ENCODE measurements at regions not wholly inside any gene's neighbourhood (a gene's known extent, or its start where the extent isn't known, plus 50 kb on each side); places are given as distances from the start of the nearest gene placed in this dataset.

DNA sequence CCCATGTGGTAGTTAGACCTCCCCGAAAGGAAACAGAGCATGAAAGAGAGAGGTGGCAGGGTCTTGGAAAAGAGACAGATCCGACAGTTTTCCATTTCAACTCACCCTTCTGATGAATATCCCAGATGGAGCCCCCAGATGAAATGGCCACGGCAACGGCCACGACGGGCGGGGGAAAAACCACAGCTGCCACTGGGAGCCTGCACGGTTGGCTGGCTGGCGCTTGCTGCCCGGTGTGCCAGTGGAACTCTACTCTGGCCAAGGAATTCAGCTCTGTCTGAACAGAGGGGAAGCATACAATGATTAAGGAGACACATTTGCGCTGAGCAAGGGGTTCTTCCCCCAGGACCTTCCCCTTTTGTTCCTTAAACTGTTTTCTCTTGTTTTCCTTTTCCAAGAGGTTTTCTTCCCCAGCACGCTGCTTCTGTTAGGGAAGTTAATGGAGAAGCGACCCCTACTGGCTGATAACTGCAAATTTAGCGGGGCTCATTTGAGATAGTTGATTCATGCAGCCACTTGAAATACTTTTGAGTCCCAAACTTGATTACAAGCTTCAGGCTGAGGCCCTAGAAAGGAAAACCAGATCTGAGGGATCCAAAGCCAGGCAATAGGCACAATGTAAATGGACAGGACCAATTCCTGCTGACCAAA lies 1122.5 kb downstream of the NCAM2 start:
- TF ChIP-seq, protein P1, sequence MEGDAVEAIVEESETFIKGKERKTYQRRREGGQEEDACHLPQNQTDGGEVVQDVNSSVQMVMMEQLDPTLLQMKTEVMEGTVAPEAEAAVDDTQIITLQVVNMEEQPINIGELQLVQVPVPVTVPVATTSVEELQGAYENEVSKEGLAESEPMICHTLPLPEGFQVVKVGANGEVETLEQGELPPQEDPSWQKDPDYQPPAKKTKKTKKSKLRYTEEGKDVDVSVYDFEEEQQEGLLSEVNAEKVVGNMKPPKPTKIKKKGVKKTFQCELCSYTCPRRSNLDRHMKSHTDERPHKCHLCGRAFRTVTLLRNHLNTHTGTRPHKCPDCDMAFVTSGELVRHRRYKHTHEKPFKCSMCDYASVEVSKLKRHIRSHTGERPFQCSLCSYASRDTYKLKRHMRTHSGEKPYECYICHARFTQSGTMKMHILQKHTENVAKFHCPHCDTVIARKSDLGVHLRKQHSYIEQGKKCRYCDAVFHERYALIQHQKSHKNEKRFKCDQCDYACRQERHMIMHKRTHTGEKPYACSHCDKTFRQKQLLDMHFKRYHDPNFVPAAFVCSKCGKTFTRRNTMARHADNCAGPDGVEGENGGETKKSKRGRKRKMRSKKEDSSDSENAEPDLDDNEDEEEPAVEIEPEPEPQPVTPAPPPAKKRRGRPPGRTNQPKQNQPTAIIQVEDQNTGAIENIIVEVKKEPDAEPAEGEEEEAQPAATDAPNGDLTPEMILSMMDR (IDR thresholded peaks at IDR 0.05 in 2 of 3, conservative IDR thresholded peaks at IDR 0.05 in 1 of 3; ENCODE audit: control insufficient read depth in 2 of 3, extremely low read depth in 1 of 3, insufficient read depth in 1 of 3, low read depth in 3 of 3, low read length in 3 of 3), result 0 out of 6 replicates have a peak, but pooled peaks of 1 of the 3 experiments have one; percentile 3
- TF ChIP-seq, protein P2, sequence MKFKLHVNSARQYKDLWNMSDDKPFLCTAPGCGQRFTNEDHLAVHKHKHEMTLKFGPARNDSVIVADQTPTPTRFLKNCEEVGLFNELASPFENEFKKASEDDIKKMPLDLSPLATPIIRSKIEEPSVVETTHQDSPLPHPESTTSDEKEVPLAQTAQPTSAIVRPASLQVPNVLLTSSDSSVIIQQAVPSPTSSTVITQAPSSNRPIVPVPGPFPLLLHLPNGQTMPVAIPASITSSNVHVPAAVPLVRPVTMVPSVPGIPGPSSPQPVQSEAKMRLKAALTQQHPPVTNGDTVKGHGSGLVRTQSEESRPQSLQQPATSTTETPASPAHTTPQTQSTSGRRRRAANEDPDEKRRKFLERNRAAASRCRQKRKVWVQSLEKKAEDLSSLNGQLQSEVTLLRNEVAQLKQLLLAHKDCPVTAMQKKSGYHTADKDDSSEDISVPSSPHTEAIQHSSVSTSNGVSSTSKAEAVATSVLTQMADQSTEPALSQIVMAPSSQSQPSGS (IDR thresholded peaks at IDR 0.05; ENCODE audit: low read length), result no peak
- TF ChIP-seq YY1 (IDR thresholded peaks at IDR 0.05; ENCODE audit: low read depth, low read length) (no peak), POLR2A (IDR thresholded peaks at IDR 0.05; ENCODE audit: low read depth, low read length) (no peak), GABPA (IDR thresholded peaks at IDR 0.05; ENCODE audit: low read depth) (no peak), POLR2AphosphoS5 (IDR thresholded peaks at IDR 0.05; ENCODE audit: low read length) (no peak), RCOR1 (conservative IDR thresholded peaks at IDR 0.05; ENCODE audit: low read depth, low read length) (no peak), HDGF (IDR thresholded peaks at IDR 0.05) (no peak), HDAC6 (IDR thresholded peaks at IDR 0.05; ENCODE audit: unreplicated experiment) (no peak), KDM1A (IDR thresholded peaks at IDR 0.05; ENCODE audit: borderline replicate concordance) (no peak), WRNIP1 (IDR thresholded peaks at IDR 0.05; ENCODE audit: borderline replicate concordance, low read depth, low read length) (no peak), EZH2 (IDR thresholded peaks at IDR 0.05; ENCODE audit: borderline replicate concordance, control insufficient read depth, low read depth, low read length) (no peak)
- TF ChIP-seq, protein P3, sequence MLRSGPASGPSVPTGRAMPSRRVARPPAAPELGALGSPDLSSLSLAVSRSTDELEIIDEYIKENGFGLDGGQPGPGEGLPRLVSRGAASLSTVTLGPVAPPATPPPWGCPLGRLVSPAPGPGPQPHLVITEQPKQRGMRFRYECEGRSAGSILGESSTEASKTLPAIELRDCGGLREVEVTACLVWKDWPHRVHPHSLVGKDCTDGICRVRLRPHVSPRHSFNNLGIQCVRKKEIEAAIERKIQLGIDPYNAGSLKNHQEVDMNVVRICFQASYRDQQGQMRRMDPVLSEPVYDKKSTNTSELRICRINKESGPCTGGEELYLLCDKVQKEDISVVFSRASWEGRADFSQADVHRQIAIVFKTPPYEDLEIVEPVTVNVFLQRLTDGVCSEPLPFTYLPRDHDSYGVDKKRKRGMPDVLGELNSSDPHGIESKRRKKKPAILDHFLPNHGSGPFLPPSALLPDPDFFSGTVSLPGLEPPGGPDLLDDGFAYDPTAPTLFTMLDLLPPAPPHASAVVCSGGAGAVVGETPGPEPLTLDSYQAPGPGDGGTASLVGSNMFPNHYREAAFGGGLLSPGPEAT (IDR thresholded peaks at IDR 0.05; ENCODE audit: low read depth), result no peak
